Muscle of back (tissue), 3 donors: ENCODE measurements at regions not wholly inside any gene's neighbourhood (a gene's known extent, or its start where the extent isn't known, plus 50 kb on each side); places are given as distances from the start of the nearest gene placed in this dataset.

ENCODE experiments used
- DNase-seq, 3 donors: peaks; one replicate each; pipeline versions ENCODE4 v3.0.0 to v3.0.0-alpha.2; 2013

DNA sequence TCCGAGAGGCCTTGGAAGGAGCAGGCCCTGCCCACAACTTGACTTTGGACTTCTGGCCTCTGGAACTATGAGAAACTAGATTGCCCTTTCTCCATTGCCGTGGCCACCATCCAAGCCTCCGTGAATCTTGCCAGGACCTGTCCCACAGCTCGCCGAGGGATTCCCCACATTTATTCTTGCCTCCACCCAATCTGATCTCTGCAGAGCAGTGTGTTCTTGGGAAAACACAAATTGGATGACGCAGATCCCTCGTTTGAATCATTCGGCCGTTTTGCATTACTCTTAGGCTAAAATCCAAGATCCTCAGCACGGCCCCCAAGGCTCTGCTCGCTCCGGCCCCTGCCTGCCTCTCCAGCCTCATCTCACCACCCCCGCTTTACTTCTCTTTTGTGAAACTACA is 364.2 kb downstream of the ZNF516 start:
- DNase-seq = peak in 2 of 3 donors; percentile 34 to 74

DNA sequence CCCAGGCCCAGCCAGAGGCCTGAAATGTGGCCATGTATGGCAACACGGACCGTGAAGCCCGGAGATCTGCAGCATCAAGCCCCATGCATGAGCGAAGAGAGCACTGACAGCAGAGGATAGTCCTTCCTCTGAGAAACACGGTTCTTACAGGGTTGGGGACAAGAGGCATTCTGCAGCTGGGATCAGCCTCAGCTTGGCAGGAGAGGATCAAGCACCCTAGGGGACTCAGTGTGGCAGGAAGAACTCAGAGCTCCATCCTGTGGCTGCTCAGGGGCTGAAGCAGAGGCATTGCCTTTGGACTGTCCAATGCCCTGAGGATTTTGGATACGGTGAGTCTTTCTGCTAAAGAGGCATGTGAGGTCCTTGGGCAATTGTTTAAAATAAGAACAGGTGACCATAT is 368.7 kb downstream of the ZNF516 start:
- DNase-seq = peak in 2 of 3 donors; percentile 62 to 83

DNA sequence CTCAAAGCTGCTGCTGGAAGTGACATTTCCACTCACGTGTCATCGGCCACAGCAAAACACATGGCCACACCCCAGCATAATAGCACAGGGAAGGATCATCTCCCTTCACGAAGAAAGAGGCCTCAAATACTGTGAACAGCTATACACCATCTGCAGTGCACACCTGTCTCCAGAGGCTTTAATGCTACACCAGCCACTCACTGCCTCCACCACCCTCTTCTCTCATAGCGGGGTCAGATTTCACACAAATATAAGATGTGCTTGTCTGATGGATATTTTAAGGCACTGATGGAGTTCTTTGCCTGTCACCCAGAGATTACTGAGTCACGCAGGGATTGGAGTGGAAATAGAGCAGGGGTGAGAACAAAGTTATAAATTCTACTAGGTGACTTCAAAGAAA is 374.0 kb downstream of the ZNF516 start:
- DNase-seq = peak in 2 of 3 donors; percentile 27 to 56

DNA sequence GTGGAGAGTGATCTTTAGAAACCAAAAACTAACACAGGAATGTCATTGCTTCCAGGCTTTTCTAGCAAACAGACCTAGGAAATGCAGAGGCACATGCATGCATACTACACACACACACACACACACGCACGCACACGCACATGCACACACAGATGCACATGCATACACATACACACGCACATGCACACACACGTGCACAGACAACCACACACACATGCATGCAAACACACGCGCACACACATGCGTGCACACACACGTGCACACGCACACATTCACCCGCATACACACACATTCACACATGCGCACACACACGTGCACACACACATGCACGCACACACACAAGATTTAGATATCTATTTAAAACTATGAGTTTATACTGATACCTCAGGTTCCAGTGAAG is 379.5 kb downstream of the ZNF516 start:
- DNase-seq = no peak

DNA sequence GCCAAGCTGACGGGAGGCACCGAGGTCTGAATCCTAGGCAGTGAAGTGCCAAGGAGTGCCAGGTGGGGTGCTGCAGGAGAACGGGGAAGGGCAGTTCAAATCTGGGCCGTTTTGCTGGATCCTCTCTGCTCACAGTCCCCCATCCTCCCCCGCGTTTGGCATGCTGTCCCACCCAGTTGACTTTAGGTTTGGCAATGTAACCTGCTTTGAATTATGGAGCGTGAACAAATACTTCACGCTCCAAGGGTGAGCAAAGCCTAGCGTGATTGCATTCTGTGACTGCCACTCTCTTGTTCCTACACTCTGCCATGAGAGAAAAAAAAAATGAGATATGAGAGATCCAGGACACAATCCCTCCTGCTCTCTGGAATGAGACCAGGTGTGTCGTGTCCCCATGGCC is 381.9 kb downstream of the ZNF516 start:
- no peak for DNase-seq

DNA sequence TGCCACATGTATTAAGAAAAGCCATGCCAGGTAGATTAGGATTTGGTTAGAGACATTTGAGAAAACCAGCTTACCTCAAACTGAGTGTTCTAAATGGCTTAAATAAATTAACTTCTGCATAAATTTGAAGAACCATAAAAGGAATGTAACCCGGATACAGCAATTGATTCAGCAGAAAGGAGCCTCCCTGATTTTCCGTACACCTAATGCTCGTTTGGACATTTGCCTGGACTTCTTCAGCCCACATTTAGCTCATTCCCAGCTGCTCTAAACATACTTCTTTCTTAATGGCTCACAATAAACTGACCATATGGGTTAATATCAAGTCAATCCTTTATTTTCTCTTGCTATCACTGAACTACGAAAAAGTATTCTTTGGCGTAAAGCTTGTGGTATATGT is 392.4 kb downstream of the ZNF516 start:
- DNase-seq = peak; percentile 65 to 88 (median 83)

DNA sequence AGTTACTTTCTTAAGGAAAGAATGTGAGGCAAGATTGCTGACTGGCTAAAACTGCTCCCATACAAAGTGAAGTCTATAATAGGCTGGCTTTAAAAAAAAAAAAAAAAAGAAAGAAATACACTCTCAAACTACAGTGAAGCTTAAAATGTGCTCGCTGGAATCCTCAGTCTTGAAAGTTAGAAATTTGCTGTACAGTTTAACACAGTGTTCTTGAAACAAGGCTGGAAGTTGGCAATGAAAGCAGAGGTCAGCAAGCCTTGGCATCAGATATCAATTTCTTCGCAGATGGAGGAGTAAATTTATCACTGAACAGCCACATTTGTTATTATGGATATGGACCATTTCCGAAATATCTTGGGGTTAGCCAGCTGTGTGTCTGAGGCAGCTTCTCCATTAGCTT is 392.9 kb downstream of the ZNF516 start:
- peak; percentile 47 to 91 (median 67) for DNase-seq

DNA sequence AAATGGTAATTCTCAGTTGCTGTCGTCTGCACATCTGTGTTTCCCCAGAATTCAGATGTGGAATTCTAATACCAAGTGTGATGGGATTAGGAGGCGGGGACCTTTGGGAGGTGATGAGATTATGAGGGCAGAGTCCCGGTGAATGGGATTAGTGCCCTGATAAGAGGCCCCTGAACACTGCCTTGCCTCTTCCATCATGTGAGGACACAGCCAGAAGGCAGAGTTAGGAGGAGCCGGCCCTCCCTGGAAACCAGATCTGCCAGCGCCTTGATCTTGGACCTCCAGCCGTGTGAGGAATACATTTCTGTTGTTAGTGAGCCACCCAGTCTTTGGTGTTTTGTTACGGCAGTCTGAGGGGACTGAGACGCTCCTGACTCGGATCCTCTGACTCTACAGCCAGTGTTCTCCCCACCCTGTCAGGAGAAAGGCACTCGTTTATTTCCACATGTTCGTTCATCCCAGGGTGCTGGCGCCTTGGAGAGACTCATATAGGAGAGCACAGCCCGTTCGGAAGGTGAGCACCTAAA is 395.0 kb downstream of the ZNF516 start:
- DNase-seq = no peak

DNA sequence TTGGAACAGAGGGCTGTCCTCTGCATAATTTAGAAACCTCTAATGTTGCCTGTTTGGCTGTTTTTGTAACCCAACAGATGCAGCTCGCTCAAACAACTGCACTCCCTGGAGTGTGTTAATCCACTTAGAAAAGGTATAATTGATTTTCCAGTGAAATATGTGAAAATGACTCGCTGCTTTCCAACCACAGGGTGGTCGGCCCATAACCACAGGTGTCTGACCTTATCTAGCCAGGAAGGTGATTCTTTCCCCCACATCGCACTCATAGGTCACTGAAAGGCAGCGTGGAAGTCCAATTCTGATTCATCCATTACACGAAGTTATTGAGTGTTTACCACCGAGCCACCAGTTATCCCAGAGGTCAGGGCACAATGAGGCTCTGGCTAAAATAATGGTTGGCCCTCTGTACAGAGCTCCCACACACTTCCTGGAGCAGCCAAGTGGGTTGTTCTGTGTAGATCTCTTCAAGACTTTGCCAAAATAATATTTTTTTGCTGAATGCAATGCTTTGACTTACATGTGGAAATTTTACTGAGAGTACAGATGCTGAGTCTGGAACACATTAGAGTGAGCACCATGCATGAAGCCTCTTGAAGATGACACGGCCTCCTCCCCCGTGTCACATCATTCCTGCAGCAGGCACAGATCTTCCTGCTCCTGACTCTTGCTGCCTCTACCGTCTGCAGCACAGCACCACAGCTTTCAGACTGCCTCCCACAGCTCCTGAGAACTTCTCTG is 396.2 kb downstream of the ZNF516 start:
- DNase-seq = peak; percentile 40 to 90 (median 67)

DNA sequence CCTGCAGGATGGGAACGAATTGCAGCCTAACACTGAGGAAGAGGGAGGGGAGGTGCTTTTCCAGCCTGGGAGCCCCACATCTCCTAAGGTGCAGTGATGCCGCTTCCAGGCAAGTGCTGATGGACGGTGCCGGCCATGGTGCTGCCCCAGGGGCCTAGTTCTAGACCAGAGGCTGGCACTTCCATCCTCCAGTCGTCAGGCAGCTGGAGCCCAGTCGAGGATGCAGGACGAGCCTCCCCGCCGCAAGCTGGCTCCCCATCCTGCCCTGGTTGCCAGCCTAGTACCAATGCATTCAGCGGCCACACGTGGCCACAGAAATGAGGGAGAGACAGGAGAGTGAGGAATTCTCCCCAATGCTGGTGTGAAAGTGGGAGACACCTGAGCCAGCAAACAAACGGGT is 413.5 kb downstream of the ZNF516 start:
- no peak for DNase-seq

DNA sequence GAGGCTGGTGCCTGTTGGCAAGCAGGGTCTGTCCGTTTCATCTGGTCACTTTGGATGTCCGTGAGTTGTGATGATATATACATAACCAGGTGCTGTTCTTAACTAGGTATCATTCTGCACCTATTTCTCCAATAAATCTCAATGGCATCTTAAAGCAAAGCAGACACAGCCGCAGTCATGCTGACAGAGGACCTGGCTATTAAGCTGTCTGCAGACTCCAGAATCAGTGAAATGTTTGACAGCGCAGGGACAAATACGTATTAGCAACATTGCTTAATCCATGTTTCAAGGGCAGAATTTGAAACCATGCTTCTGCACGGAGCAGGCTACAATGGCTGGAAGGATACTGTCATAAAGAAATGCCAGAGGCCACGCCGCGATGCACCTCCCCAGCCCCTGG is 414.6 kb downstream of the ZNF516 start:
- no peak for DNase-seq

DNA sequence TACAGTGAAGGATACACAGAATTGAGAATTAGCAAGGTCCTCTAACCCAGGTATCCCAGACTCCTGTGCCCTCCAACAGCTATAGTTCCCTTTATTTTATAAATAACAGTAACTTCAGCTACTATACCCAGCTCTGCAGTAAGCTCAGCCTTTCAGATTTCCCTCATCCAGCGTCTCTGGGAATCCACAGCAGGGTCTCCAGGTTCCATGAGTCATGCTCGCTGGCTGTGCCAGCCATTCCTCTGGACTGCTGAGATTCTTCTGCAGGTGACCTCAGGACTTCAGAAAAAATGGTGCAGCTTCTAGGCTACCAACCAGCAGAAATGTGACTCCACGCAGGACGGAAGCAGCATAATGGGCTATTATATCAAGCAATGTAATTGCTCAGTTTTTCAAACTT is 419.3 kb downstream of the ZNF516 start:
- DNase-seq = no peak

DNA sequence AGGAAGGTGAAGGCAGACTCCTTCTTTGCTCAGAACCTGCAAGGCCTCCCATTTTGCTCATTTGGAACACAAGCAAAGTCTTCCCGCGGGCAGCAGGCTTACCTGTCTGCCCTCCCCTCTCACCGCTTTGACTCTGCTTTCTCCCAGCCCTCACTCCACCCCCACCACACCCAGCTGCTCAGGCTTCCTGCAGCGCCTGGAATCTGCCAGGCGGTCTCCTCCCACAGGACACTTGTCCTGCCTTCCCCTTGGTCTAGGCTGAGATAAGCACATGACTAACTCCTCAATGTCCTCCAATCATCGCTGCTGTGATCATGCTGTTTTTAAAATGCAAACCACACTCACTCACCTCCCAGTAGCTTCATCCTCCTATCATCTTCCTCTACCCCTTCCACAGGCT is 430.0 kb downstream of the ZNF516 start:
- DNase-seq = no peak

DNA sequence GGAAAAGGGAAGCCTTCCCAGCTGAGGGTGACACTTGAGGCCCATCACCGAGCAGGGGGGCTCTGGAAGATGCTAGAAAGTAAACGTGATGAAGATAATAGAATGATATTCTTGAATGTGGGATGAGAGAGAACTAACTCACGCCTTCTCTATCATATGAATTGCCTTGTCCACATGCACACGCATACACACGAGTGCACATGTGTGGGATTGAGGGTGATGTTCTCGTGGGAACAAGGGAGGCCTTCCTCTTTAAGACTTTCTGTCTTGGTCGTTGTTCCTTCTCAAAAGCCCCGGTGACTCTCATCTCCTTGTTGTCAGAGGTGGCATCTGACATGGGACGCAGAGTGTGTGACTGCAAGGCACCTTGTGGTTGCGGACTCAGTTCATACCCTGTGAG is 436.9 kb downstream of the ZNF516 start:
- no peak for DNase-seq

DNA sequence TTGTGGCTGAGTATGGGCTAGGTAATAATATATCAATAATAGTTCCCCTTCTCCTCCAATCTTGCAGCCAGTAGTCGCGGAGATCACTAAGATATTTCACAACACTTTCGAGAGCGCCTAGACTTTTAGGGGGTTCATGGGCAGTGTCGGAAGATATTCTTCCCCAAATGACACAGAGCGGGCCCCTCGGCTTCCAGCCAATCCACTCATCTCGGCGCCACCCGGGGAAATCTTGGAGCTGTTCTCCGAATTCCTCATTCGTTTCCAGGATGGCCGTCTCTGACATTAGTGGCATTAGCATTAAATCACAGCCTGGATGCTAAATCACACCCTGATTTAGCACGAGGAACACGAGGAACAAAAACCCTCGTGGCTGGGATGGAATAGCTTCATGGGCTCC is 437.7 kb downstream of the ZNF516 start:
- DNase-seq = no peak

DNA sequence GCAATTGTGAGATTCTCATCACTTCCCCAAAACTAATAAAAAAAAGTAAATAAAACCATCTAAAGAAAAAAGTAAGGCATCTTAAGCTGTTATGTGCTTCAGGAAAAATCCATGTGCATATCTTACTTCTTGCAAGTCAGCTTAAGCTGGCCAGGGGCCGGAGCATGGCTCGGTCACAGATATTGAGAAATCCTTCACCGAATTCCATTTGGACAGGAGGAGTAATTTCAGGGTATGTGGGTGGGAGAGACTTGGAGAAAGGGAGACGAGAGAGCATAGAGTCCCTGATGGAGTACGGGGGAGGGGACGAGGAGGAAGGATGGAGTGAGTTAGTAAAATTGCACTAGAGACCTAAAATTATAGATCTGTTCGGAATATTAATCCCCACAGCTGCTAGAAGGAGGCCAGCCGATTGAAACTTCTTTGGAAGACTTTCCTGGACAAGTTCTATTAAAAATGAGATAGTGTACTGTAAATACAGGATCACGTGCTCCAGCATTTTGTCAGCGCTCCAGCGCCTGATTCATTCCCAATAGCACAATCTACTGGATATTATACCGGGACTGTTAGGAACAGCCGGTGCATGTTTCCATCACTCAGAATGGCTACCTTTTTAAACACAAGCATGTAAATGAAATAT is 438.5 kb downstream of the ZNF516 start:
- DNase-seq = peak; percentile 82 to 96 (median 92)

DNA sequence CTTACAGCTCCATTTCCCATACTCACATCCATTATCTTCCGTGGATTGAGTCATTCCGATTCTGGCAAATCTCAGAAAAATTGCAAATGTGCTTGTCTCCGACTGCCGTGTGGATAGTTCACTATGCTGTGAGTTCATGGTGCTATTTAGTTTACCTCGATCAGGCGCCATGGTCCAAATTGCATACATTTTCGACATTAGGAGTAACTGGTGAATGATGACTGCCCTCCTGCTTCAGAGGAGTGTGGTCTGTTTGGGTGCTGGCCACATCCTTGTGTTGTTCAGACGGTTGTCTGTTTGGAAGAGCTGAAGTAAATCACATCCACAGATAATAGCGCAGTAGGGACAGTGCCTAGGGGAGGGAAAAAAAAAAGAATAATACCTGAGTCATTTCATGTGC is 439.5 kb downstream of the ZNF516 start:
- peak in 2 of 3 donors; percentile 12 to 52 for DNase-seq

DNA sequence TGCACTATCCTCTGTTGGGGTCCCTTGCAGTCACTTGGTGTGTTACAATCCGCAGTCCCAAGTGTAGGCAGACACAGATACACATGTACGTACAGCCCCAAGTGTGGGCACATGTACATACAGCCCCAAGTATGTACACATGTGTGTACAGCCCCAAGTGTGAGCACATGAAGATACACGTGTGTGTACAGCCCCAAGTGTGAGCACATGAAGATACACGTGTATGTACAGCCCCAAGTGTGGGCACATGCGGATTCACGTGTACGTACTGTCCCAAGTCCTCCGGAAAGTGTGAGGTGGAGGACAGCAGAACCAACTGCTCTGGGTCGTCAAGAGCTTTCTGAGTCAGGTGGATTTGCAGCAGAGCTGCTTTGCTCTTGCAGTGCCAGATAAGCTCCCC is 440.0 kb downstream of the ZNF516 start:
- no peak for DNase-seq

DNA sequence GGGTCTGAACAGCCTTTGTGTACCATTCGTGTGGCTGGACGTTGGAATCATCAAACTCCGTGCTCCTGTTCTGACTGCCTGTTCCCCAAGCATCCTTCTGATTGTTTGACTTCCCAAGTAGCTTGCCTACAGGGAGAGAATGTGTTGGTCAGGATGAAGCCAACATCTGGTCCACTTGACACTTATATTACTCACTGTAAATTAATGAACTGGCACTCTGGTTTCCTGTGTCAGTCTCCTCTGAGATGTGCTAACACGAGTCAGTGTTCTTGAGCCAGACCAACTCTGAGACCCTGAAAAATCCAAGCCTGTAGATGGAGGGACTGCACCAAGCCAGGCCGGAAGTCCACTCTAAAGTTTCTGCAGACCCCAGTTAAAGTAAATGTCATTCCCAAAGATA is 440.9 kb downstream of the ZNF516 start:
- DNase-seq = no peak

DNA sequence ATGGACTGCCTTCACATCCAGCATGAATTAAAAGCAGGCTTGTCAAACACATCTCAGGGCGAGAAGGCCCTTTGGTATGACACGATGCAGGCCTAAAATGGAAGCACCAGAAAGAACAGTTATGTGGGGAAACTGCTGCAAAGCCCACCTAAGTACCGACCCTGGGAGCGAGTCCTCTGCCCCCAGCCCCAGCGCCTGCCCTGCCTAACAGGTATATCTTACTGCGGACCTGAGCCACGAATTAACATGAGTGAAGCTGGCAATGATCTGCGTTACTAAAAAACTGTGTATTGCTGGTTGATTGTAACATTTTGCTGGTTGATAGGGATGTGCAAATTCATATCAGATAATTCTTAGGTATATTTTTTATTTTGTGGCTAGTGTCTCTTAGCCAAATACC is 441.5 kb downstream of the ZNF516 start:
- no peak for DNase-seq

DNA sequence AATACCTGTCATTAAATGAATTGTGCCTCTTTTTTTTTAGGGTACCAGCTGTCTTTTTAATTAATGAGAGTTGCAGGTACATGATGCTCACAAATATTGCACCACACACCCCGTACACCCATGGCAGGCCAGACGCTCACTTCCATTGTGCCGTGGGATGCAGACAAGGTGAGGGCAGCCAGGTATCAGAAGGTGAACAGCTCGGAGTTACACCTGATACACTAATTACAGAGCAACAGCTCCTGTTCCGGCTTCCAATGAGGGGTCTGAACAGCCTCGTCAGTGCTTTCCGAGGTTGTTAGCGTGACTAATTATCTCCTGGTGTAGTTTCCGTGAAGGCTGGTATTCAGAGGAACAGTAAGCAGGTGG is 442.8 kb downstream of the ZNF516 start:
- no peak for DNase-seq

DNA sequence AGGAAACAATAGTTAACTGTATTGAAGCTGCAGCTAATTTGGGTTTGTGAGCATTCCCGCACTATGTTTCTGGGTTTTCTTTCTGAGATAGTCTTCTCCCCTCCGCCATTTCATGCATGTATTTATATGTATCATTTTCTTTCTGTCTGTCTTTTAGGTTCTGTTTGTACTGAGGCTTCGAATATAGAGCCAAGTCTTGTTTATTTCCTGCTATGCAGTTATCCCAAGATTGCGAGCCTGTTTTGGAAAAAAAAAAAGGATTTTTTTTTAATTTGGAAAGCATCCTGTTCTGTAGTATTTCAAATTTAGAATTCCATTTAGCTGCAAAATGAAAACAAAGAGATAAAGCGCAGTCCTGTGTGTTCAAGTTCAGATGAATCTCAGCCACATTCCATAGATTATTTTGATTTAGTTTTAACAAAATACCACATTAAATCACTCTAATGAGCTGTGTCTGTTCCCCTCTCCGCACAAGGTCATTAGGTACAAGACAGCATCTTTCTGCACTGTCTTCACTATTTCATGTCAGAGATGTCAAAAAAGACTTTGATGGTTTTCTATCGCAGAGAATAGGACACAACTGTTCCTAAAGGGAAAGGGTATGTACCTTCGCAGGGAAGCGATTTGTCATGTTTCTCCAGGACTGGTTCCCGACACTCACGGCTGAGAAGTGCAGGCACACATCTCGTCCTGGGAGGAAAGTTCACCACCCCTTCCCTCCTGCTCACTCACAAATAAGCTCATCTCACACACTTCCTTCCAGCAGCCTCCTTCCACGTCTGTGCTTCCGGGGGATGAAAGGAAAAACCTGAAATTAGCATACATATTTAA is 443.4 kb downstream of the ZNF516 start:
- peak in 1 of 3 donors; percentile 56 for DNase-seq

DNA sequence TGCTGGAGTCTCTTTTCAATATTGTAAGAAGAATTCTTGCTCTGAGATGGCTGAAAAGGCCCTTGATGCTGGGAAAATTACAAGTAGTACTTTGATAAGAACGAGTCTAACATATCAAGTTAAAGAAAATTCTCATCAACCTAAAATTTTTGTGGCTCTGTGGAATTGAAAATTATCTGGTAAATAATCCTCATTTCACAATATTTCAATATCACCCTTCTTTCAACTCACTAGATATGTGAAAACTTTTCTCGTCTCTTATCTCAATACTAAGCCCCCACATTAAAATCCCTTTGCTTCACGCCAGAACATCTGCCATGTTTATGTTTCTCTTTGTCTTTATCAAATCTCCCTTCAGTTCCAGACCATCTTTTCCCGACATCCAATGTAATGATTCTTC is 448.8 kb downstream of the ZNF516 start:
- DNase-seq = no peak
